ENCODE measurements at regions not wholly inside any gene's neighbourhood (a gene's known extent, or its start where the extent isn't known, plus 50 kb on each side); places are given as distances from the start of the nearest gene placed in this dataset.

DNA sequence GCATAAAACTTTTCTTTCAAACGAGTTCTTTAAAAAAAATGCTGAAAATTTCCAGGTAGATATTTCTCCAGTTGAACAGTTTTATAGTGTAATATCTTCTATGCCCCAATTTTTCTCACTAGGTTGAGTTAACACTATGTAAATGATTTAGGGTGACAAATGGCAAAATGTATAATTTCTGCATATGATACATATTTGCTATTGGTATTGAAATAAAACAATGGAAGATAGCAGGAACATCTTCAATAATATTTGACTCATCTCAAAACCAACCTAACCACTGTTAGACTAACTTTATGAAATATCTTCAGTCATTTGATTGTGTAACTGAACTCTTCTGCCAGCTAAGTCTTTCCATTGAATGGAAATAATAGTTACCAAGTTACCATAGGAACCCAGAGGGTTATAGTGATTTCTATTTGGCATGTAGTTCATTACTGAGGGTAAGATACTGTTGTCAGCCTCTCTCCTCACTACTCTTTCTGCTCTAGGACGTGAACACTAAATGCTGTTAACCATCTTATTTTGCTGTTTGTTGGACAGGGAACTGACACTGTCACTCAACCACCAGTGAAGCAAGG is 824.7 kb upstream of the NECTIN3 start:
- no peak for DNase-seq (ENCODE audit: low spot score)
- no peak for ATAC-seq
- intact Hi-C loops (cut with DNase I): no loop called here

DNA sequence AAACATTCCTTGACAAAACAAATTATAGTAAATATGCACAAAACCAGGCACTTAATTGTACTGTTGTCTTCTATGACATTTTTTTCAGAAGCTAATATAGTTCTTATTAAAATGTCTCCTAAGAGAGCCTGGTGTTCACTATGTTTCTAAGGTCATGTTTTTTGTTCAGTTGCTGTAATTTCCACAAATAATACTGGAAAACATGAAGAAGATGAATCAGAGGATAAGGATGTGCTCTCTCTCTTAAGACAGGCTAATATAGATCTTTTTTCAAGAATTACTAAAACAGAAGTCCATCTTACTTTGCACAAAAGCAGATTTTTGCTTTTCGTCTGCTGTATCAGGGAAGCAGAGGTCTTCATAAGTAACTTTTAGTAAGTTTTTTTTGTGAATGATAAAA is 823.0 kb upstream of the NECTIN3 start:
- intact Hi-C loops (cut with DNase I): no loop called here
- DNase-seq (ENCODE audit: low spot score) (no peak), ATAC-seq (no peak)

DNA sequence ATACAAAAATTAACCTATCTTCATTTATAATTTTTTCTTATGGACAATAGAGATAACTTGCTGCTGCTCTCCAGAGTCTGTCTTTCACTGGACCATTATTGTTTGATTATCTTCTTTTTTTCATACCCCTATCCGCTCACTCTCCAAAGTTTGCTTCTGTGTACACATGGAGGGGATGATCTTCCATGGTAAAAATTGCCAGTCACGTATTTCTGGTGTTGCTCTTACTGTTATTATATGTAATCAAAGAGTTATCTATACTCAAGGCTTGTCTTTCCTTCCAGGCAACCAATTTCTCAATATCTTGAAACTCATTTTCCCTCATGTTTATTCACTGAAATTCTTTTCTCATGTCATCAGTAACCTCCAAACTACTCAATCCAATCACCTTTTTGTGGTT is 817.8 kb upstream of the NECTIN3 start:
- no peak for DNase-seq (ENCODE audit: low spot score)
- no peak for ATAC-seq
- intact Hi-C loops (cut with DNase I): no loop called here

DNA sequence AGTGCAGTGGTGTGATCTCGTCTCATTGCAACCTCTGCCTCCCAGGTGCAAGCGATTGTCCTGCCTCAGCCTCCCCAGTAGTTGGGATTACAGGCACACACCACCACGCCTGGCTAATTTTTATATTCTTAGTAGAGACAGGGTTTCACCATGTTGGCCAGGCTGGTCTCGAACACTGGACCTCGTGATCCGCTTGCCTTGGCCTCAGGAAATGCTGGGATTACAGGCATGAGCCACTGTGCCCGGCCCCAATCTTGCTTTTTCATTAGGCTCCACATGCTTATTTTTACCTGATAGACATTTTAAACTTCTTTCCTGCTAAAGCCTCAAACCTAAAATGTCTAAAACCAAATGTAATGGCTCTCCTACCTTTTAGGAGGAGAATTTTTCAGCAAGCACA is 817.0 kb upstream of the NECTIN3 start:
- DNase-seq (ENCODE audit: low spot score): no peak
- intact Hi-C loops (cut with DNase I): no loop called here
- no peak for ATAC-seq

DNA sequence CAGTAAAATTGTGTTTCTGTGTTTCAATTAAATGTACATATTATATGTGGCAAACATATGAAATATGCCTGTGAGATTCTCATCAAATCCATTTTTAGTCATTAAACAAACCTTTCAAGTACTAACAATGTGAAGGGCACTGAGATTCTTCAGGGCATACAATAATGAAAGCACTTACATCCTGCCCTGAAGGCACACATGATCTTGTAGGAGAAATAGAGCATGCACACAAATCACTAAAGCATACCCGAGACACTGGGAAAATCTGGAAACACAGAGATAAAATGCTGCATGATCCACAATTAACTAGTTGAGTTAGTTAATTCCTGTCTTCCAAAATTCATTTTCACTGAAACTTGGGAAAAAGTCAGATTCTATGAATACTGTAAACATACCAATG is 810.5 kb upstream of the NECTIN3 start:
- intact Hi-C loops (cut with DNase I): no loop called here
- ATAC-seq: no peak
- no peak for DNase-seq (ENCODE audit: low spot score)

DNA sequence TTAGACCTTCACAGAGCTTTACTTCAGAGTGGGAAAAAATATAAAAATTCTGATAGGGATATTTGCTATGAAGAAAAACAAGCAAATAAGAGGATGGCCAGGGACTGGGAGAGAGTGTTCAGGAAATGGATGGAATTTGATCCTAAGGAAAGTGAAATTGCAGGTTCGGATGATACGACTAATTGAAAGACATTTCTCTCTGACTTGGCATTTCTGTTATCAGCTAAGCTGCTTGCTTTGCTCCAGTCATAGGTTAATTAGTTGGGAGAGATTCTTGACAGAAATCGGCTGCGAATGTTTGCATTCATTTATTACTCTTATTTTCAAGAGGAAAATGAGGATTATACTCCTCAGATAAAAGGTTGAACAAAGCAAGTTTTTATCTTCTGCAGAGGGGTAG is 808.7 kb upstream of the NECTIN3 start:
- ATAC-seq: no peak
- intact Hi-C loops (cut with DNase I): no loop called here
- no peak for DNase-seq (ENCODE audit: low spot score)

DNA sequence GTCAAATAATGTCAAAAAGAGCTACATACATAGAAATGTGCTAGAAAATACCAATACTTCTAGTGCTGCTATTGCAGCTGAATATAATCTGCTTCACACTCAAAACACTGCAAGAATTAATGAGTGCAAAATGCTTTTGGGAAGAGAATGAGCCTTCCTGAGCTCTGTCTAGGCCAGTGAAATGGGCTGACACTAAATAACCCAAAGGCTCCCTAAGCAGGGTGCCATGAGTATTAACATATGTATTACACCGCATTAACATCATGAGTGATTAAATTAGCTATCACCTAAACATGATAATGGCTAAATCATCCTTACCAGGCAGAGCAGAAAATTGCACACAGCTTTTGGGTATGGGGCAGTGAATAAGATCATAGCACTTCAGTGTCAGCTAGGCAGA is 806.3 kb upstream of the NECTIN3 start:
- intact Hi-C loops (cut with DNase I): no loop called here
- DNase-seq (ENCODE audit: low spot score) (no peak), ATAC-seq (no peak)

DNA sequence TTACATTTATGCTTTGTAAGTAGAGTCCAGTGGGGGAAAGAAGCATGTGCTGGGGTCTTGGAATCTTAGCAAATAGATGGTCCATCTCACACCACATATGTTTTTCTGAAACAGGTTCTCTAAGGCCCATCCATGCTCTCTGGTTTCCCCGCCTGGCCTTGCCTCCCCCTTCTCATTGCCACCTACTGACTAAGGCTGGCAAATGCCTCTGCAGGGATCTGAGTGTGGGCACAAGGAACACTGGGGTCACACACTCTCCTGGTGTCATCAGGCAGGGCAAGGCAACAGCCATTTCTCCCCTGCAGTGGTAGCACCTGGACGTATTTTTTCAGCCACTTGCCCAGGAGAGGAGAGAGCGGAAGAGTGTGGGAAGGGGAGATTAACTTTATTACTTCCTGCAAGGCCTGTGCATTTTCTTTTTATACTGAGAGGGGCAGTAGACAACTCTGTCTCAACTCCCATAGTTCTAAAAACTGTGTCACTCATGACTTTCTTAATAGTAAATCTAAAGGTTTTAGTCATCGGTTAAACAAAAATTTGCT is 804.2 kb upstream of the NECTIN3 start:
- ATAC-seq (no peak), DNase-seq (ENCODE audit: low spot score) (no peak)
- intact Hi-C loops (cut with DNase I): no loop called here

DNA sequence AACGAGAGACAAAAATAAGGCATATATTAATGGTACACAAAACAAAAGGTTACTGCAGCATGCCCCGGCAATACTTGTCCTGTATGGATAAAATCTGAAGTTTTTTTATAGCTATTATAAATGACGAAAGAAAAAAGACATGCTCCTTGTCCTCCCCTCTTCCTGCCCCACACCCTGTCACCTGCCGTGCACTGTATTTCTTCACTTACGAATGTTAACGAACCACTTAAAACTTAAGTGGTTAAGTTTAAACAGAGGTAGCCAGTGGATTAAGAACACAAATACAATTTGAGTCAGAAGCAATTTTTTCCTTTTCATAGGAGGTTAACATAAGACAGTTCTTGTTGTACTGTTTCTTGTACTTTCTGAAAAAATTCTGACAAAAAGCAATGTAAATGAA is 799.1 kb upstream of the NECTIN3 start:
- ATAC-seq (no peak), DNase-seq (ENCODE audit: low spot score) (no peak)
- intact Hi-C loops (cut with DNase I): no loop called here

DNA sequence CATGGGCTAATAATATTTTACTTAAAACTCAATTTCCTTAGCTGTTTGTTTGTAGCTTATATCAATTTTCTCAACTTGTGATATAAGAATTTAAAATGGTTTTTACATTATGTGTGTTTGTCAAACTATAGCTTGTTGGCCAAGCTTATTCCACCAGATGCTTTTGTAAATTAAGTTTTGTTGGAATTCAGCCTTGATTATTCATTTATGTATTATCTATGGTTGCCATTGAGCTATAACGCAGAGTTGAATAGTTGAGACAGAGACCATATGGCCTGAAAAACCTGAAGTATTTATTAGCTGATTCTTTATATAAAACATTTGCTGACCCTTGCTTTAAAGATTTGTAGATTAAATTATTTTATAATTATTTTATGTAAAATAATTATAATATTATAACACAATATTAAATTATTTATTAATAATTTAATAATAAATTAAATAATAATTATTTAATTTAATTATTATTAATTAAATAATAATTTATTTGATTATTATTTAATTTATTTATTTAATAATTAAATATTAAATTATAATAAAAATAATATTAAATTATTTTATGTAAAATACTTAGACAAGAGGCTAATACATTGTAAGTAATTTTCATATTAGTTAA is 779.6 kb upstream of the NECTIN3 start:
- DNase-seq (ENCODE audit: low spot score) (no peak), ATAC-seq (no peak)
- intact Hi-C loops (cut with DNase I): no loop called here

DNA sequence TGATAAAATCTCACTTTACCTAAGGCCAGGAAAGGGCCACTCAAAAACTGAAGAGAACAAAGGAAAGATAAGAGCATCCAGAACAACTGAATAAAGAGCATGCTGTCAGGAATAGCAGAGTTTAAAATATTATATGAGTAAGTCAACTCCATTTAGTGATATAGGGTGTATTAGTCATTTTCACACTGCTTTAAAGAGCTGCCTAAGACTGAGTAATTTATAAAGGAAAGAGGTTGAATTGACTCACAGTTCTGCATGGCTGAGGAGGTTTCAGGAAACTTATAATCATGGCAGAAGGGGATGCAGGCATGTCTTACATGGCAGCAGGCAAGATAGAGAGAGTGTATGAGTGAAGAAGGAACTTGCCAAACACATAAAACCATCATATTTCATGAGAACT is 778.0 kb upstream of the NECTIN3 start:
- ATAC-seq (no peak), DNase-seq (ENCODE audit: low spot score) (no peak)
- intact Hi-C loops (cut with DNase I): no loop called here

DNA sequence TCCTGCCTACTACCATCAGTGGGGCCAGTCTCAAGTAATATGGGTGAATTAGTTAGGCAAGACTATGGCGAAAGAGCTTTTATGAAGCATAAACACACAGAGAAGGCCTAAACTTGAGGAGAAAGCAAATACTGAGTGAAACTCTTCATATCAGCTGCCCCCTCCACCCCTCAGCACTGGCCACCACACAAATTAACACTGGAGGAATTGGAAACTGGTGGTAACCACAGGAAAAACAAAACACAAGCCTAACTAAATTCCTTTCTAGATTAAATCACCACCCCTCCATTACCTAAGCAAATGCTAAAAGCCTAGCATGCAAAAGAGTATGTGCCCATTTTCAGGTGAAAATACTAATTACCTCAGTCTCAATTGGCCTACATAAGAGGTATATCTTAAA is 774.7 kb upstream of the NECTIN3 start:
- intact Hi-C loops (cut with DNase I): no loop called here
- DNase-seq (ENCODE audit: low spot score): no peak
- ATAC-seq: no peak

DNA sequence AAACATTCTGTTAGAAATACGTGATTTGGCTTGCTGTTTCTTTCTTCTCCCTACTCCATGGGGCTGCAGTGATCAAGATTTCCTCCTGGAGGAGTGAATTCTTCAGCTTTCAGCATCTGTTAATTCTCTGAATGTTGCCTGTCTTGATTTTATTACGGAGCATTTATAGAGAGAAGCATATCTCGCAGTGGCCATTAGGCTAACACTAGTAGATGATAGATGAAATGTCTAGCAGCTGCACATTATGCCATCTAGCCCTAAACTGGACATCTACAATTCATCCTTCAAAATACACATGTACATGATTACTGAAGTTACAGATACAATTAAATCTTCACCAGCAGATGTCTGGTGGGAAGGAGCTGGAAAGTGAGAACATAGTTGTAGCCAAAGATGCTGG is 769.8 kb upstream of the NECTIN3 start:
- DNase-seq (ENCODE audit: low spot score) (no peak), ATAC-seq (no peak)
- intact Hi-C loops (cut with DNase I): no loop called here

DNA sequence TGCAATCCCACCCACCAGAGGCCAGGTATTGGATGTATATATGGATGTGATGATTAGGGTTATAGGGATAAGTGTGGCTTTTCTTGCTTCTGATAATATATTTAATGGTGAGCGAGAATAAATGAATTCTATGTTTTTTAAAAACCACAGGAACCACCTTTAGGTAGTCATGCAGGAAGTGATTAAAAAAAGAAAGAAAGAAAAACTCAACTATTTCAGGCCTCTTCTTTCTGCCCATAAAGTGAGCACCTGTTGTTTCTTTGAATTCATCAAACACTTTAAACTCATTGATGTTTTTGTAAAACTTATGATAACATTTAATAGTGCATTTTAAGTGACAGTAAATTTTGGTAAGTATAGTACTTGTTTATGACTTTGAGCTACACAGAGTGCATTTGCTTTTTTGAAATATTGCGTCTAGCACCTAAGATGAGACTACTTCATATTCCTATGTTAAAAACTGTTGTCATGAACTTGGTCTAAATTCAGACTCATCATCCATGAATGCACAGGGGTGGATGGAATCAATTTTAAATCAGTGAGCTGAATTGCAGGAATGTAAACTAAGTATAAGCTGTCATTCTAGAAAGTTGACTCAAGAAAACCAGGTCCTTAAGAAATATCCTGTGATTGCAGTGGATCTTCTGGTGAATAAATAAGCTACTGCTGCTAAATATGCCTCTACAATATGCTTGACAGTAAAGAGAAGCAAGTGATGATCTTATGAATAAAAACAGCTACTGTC is 764.4 kb upstream of the NECTIN3 start:
- DNase-seq (ENCODE audit: low spot score) (no peak), ATAC-seq (no peak)
- intact Hi-C loops (cut with DNase I): no loop called here

DNA sequence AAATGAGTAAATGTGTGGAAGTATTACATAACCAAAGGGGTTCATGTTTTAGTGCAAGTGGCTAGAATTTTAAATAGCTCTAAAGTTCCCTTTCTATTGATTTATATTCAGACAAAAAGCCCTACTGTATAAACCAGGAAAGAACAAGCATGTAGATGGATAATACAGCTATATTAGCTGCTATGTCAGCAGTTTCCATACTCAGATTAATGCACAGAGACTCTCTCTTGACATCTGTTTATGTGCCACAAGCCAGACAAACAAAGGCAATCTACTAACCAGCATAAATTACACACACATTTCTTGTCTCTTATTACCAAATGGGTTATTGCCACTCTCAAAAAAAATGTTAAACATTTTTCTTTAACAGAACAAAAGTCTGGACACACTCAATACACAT is 760.1 kb upstream of the NECTIN3 start:
- ATAC-seq: no peak
- intact Hi-C loops (cut with DNase I): no loop called here
- no peak for DNase-seq (ENCODE audit: low spot score)

DNA sequence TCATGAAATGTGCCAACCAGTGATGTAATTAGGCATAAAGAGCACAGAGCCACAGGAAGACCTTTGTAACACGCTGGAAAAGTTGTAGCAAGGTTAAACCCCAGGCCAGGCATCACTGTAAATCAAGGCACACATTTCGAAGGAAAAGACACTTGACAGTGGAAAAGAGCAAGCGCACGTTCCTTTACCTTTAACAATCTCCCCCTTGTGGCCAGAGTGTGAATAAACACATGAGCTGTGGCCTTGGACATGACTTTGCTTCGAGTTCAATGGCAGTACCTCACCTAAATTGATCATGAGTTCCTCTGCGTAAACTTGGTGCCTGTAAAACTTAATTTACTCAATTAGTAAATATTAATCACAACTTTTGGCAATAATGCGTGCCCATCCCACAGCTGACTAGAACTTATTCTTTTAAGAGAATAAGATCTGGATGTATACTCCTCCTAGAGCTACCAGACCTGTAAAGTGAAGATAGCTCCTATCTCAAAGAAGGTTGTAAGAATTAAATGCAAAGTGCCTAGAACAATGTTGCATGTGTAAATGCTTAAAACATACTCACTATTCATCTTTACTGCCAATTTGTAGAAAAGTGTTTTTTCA is 757.0 kb upstream of the NECTIN3 start:
- DNase-seq (ENCODE audit: low spot score): peak; percentile 64
- intact Hi-C loops (cut with DNase I): no loop called here
- ATAC-seq: peak; percentile 46

DNA sequence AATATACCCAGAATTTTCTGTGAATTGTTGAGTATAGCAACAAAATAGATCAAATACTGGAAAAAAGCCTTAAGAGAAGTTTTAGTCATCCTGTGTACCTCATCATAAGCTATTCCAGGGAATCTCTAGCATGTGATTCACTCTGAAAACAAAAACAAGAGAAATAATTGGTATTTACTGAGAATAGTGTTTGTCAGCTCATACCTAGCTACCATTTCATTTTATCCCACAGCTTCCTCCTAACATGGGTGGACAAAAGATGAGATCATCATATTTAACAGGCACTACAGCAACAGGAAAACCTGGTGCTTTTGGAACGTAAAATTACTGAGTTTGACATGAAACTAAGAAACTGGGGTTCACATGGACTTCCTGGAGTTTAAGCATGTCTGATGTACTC is 753.5 kb upstream of the NECTIN3 start:
- ATAC-seq: no peak
- DNase-seq (ENCODE audit: low spot score): no peak
- intact Hi-C loops (cut with DNase I): no loop called here

DNA sequence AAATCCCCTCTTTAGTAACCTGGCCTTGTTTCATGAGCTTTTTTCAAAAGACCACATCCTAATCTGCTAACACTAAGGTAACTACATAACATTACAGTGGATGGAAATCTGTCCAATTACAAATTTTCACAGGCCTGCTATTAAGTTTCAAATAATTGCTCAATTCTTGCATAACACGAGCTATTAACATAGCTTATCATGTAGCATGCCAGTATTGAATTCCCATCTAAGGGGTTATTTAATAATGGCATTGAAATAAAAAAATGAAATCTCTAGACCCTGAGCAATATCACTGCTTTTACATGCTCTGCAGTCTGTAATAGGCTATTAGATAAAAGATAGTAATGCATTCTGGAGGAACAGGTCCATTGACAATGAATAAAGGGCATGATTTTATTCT is 748.3 kb upstream of the NECTIN3 start:
- intact Hi-C loops (cut with DNase I): no loop called here
- ATAC-seq (no peak), DNase-seq (ENCODE audit: low spot score) (no peak)

DNA sequence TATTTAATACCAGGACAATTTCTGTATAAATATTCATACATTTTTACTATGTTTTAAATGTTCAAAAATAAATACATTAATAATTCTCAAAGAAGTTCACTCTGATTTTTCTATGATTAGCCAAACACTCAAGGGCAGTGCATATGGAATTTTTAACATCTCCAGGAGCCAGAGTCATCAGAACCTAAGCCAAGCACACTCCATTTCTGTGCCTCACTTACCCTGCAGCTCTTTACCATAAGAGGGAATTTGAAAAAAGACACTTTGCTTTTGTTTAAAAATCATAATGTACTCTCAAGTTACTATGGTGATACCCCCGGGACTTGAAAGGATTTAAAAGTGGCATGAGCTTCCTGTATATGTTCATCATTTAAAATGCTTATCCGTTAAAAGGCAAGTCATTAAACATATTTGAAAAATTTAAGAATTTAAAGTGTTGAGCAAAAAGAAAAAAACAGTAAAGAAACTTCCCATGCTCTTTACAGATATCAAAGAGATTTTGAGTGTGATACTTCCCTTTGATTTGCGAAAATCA is 747.4 kb upstream of the NECTIN3 start:
- DNase-seq (ENCODE audit: low spot score) (no peak), ATAC-seq (no peak)
- intact Hi-C loops (cut with DNase I): no loop called here

DNA sequence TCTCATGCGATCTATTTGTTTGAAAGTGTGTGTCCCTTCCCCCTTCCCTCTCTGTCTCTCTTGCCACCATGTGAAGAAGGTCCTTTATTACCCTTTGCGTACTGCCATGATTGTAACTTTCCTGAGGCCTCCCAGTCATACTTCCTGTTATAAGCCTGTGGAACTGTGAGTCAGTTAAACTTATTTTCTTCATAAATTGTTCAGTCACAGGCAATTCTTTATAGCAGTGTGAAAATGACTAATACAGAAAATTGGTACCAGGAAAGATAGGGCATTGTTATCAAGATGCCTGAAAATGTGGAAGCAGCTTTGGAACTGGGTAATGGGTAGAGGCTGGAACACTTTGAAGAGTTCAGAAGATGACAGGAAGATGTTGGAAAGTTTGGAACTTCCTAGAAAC is 743.7 kb upstream of the NECTIN3 start:
- DNase-seq (ENCODE audit: low spot score): no peak
- intact Hi-C loops (cut with DNase I): no loop called here
- no peak for ATAC-seq
